MV-4-11 (cell line): ENCODE measurements at regions not wholly inside any gene's neighbourhood (a gene's known extent, or its start where the extent isn't known, plus 50 kb on each side); places are given as distances from the start of the nearest gene placed in this dataset.
"Not testable (repeated sequence)": the region's sequence is repeated elsewhere in the genome, so short reads cannot be mapped to it uniquely, and the experiment has no call there.

Experiments used
- DNase-seq: peaks from one replicate; lab custom pipeline; 2025; lab: John Stamatoyannopoulos, UW

- no peak for DNase-seq
These were observed 93.2 kb upstream of the ZNF438 start for GRCh38 chr10:31124852-31125251.

- DNase-seq = no peak
These were observed 94.1 kb upstream of the ZNF438 start for GRCh38 chr10:31125789-31126188.

GRCh38 chr10:31126593-31126992, 94.9 kb upstream of the ZNF438 start:
- no peak for DNase-seq

- DNase-seq = no peak
These were observed 96.9 kb upstream of the ZNF438 start for GRCh38 chr10:31128536-31128935.

- no peak for DNase-seq
These were observed 97.6 kb upstream of the ZNF438 start for GRCh38 chr10:31129271-31129670.

GRCh38 chr10:31129880-31130405, 98.3 kb upstream of the ZNF438 start:
- DNase-seq = no peak

GRCh38 chr10:31130406-31130805, 98.7 kb upstream of the ZNF438 start:
- DNase-seq = no peak

- DNase-seq = no peak
These were observed 99.6 kb upstream of the ZNF438 start for GRCh38 chr10:31131251-31131650.

- no peak for DNase-seq
These were observed 101.1 kb upstream of the ZNF438 start for GRCh38 chr10:31132681-31133244.

GRCh38 chr10:31133251-31133791, 101.7 kb upstream of the ZNF438 start:
- DNase-seq = no peak

- DNase-seq = peak; percentile 62
These were observed 102.2 kb upstream of the ZNF438 start for GRCh38 chr10:31133792-31134310.

GRCh38 chr10:31134311-31134952, 102.8 kb upstream of the ZNF438 start:
- peak; percentile 40 for DNase-seq

- no peak for DNase-seq
These were observed 103.5 kb upstream of the ZNF438 start for GRCh38 chr10:31135171-31135570.

- DNase-seq = not testable (repeated sequence)
These were observed 104.1 kb upstream of the ZNF438 start for GRCh38 chr10:31135791-31136190.

- no peak for DNase-seq
These were observed 104.7 kb upstream of the ZNF438 start for GRCh38 chr10:31136386-31136785.

- DNase-seq = peak; percentile 54
These were observed 105.5 kb upstream of the ZNF438 start for GRCh38 chr10:31136930-31137885.

- peak; percentile 34 for DNase-seq
These were observed 106.4 kb upstream of the ZNF438 start for GRCh38 chr10:31138026-31138553.

GRCh38 chr10:31139497-31139896, 107.8 kb upstream of the ZNF438 start:
- no peak for DNase-seq

- no peak for DNase-seq
These were observed 109.1 kb upstream of the ZNF438 start for GRCh38 chr10:31140716-31141115.

GRCh38 chr10:31142026-31142425, 110.4 kb upstream of the ZNF438 start:
- DNase-seq = peak; percentile 72

- no peak for DNase-seq
These were observed 111.8 kb upstream of the ZNF438 start for GRCh38 chr10:31143331-31143935.
